SK-N-SH treated with all-trans-retinoic acid at 6 μM for 48 hours (cell line): ENCODE measurements at regions not wholly inside any gene's neighbourhood (a gene's known extent, or its start where the extent isn't known, plus 50 kb on each side); places are given as distances from the start of the nearest gene placed in this dataset.

Source experiments
- ATAC-seq: fragments of 200-7000 bp; cut with Tn5 transposase; 3 replicates; pipeline ENCODE4 v1.9.1; 2020; ENCODE audit warnings: mild to moderate bottlenecking, moderate library complexity
- ARNTL ChIP-seq: fragments of 450-650 bp; formaldehyde crosslinking; IDR thresholded peaks from 2 replicates; pipeline ENCODE4 v1.5.0; 2020; ENCODE audit warnings: low read depth, mild to moderate bottlenecking, moderate library complexity, borderline replicate concordance
- BACH2 ChIP-seq: fragments of 250-450 bp; sonication (Bioruptor Pico); IDR thresholded peaks from 2 replicates; pipeline ENCODE4 v1.9.0; 2021; ENCODE audit warnings: mild to moderate bottlenecking, borderline replicate concordance
- CSDC2 ChIP-seq: fragments of 250-450 bp; sonication (Bioruptor Pico); IDR thresholded peaks from 2 replicates; pipeline ENCODE4 v1.5.0; 2020; ENCODE audit warnings: mild to moderate bottlenecking, moderate library complexity
- CSRNP3 ChIP-seq: fragments of 250-450 bp; sonication (Bioruptor Pico); IDR thresholded peaks from 2 replicates; pipeline ENCODE4 v1.5.1; 2021; ENCODE audit warnings: mild to moderate bottlenecking, moderate library complexity
- ESRRG ChIP-seq: fragments of 250-450 bp; sonication (Bioruptor Pico); IDR thresholded peaks from 2 replicates; pipeline ENCODE4 v1.6.1; 2021; ENCODE audit warnings: mild to moderate bottlenecking
- GLIS3 ChIP-seq: fragments of 250-450 bp; sonication (Bioruptor Pico); IDR thresholded peaks from 2 replicates; pipeline ENCODE4 v1.5.0; 2020; ENCODE audit warnings: mild to moderate bottlenecking, moderate library complexity
- ISL1 ChIP-seq: fragments of 250-450 bp; sonication (Bioruptor Pico); IDR thresholded peaks from 2 replicates; pipeline ENCODE4 v2.1.2; 2022; ENCODE audit warnings: mild to moderate bottlenecking, moderate library complexity
- OSR1 ChIP-seq: fragments of 250-450 bp; sonication (Bioruptor Pico); IDR thresholded peaks from 2 replicates; pipeline ENCODE4 v1.8.0; 2022; ENCODE audit warnings: moderate library complexity, mild to moderate bottlenecking, inconsistent platforms
- POU6F1 ChIP-seq: fragments of 250-450 bp; sonication (Bioruptor Pico); IDR thresholded peaks from 2 replicates; pipeline ENCODE4 v1.8.0; 2021; ENCODE audit warnings: low read depth, mild to moderate bottlenecking, moderate library complexity, borderline replicate concordance
- PPARA ChIP-seq: fragments of 250-450 bp; sonication (Bioruptor Pico); IDR thresholded peaks from 2 replicates; pipeline ENCODE4 v1.5.0; 2020; ENCODE audit warnings: mild to moderate bottlenecking, borderline replicate concordance
- RARB ChIP-seq: fragments of 250-450 bp; sonication (Bioruptor Pico); IDR thresholded peaks from 2 replicates; pipeline ENCODE4 v1.8.0; 2021; ENCODE audit warnings: mild to moderate bottlenecking, moderate library complexity
- SNAI2 ChIP-seq: fragments of 250-450 bp; sonication (Bioruptor Pico); IDR thresholded peaks from 2 replicates; pipeline ENCODE4 v1.5.0; 2020; ENCODE audit warnings: mild to moderate bottlenecking, moderate library complexity
- TCF4 ChIP-seq: fragments of 250-450 bp; sonication (Bioruptor Pico); IDR thresholded peaks from 2 replicates; pipeline ENCODE4 v1.8.0; 2021; ENCODE audit warnings: mild to moderate bottlenecking, moderate library complexity, borderline replicate concordance
- TOX ChIP-seq: fragments of 250-450 bp; sonication (Bioruptor Pico); IDR thresholded peaks from 2 replicates; pipeline ENCODE4 v1.8.0; 2021; ENCODE audit warnings: mild to moderate bottlenecking, moderate library complexity, borderline replicate concordance
- TSHZ2 ChIP-seq: fragments of 250-450 bp; sonication (Bioruptor Pico); IDR thresholded peaks from 2 replicates; pipeline ENCODE4 v1.5.0; 2020; ENCODE audit warnings: mild to moderate bottlenecking, moderate library complexity
- ZC3H10 ChIP-seq: fragments of 250-450 bp; sonication (Bioruptor Pico); IDR thresholded peaks from 2 replicates; pipeline ENCODE4 v1.5.1; 2021; ENCODE audit warnings: mild to moderate bottlenecking, moderate library complexity
- ZFP3 ChIP-seq: fragments of 250-450 bp; sonication (Bioruptor Pico); IDR thresholded peaks from 2 replicates; pipeline ENCODE4 v1.5.0; 2020; ENCODE audit warnings: mild to moderate bottlenecking, moderate library complexity
- ZFP30 ChIP-seq: fragments of 450-650 bp; formaldehyde crosslinking; IDR thresholded peaks from 2 replicates; pipeline ENCODE4 v1.5.0; 2022; ENCODE audit warnings: mild to moderate bottlenecking, moderate library complexity
- ZNF565 ChIP-seq: fragments of 450-650 bp; formaldehyde crosslinking; conservative IDR thresholded peaks from 2 replicates; pipeline ENCODE4 v1.5.0; 2020; ENCODE audit warnings: low read depth, mild to moderate bottlenecking, moderate library complexity
- ZNF8 ChIP-seq: fragments of 450-650 bp; formaldehyde crosslinking; IDR thresholded peaks from 2 replicates; pipeline ENCODE4 v1.5.0; 2020; ENCODE audit warnings: mild to moderate bottlenecking, moderate library complexity
- TF ChIP-seq, protein P1 (sequence below): fragments of 250-450 bp; sonication (Bioruptor Pico); IDR thresholded peaks from 2 replicates; pipeline ENCODE4 v1.5.1; 2020; ENCODE audit warnings: low read depth, mild to moderate bottlenecking, moderate library complexity

DNA sequence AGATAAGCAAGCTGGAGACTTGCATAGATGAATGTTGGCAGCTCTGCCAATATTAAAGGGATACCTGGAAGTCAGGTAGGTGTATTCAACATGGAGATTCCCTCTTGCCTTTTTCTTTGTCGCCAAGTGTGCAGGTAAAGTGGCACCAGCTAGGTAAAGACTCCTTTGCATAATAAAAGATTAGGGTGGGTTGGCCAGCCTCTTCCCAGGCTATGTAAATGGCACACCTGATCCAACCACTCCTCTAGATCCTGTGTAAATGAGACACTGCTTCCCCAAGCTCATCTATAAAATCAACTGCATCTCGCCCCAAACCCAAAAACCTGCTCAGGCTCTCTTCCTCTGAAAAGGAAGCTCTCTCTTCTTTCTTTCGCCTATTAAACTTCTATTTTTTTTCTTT is 100.8 kb upstream of the DSCAM start:
- ATAC-seq = no peak
- TF ChIP-seq SNAI2 (CRISPR knock-in tag) = no peak
- no peak for TF ChIP-seq OSR1 (CRISPR knock-in tag)
- TF ChIP-seq ISL1 (CRISPR knock-in tag) = no peak
- no peak for TF ChIP-seq ZFP3 (CRISPR knock-in tag)
- no peak for TF ChIP-seq POU6F1

- TF ChIP-seq TSHZ2 (CRISPR knock-in tag) = no peak
- no peak for TF ChIP-seq ISL1 (CRISPR knock-in tag)
- no peak for TF ChIP-seq GLIS3 (CRISPR knock-in tag)
- no peak for TF ChIP-seq OSR1 (CRISPR knock-in tag)
- TF ChIP-seq ZNF565 (CRISPR knock-in tag) = no peak
- TF ChIP-seq CSDC2 (CRISPR knock-in tag) = no peak
- no peak for TF ChIP-seq TCF4 (CRISPR knock-in tag)
- TF ChIP-seq RARB (CRISPR knock-in tag) = no peak
- TF ChIP-seq, protein P1, sequence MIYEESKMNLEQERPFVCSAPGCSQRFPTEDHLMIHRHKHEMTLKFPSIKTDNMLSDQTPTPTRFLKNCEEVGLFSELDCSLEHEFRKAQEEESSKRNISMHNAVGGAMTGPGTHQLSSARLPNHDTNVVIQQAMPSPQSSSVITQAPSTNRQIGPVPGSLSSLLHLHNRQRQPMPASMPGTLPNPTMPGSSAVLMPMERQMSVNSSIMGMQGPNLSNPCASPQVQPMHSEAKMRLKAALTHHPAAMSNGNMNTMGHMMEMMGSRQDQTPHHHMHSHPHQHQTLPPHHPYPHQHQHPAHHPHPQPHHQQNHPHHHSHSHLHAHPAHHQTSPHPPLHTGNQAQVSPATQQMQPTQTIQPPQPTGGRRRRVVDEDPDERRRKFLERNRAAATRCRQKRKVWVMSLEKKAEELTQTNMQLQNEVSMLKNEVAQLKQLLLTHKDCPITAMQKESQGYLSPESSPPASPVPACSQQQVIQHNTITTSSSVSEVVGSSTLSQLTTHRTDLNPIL (CRISPR knock-in tag) = no peak
- no peak for ATAC-seq
Measured at GRCh38 chr21:40950970-40951369, 104.0 kb upstream of the DSCAM start.

- ATAC-seq = no peak
- TF ChIP-seq ZFP3 (CRISPR knock-in tag) = no peak
- TF ChIP-seq SNAI2 (CRISPR knock-in tag) = no peak
- TF ChIP-seq RARB (CRISPR knock-in tag) = no peak
- no peak for TF ChIP-seq CSRNP3
- TF ChIP-seq PPARA = no peak
- TF ChIP-seq ZC3H10 (CRISPR knock-in tag) = no peak
- TF ChIP-seq, all 23 proteins: peak for 0
Measured at GRCh38 chr21:40952551-40953323, 105.8 kb upstream of the DSCAM start.

DNA sequence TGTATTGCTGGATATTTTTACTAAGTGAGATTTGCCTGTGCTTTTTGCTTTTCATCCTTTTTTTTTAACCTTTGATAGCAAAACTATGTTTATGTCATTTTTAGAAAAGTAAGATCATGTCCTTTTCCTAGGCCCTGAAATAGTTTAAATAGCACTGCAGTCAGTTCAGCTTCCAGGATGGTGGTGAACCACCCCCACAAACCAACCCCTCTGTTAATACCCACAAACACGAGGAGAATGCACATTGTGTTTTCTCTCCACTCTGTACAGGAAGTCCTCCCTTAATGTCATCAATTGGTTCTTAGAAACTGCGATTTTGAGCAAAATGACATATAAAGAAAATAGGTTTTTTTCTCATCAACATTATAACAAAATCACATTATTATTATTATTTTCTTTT is 117.7 kb upstream of the DSCAM start:
- TF ChIP-seq PPARA (no peak), TCF4 (CRISPR knock-in tag) (no peak), POU6F1 (no peak), ISL1 (CRISPR knock-in tag) (no peak), CSRNP3 (no peak), ZFP3 (CRISPR knock-in tag) (no peak), SNAI2 (CRISPR knock-in tag) (no peak), ESRRG (CRISPR knock-in tag) (no peak), ARNTL (CRISPR knock-in tag) (no peak), CSDC2 (CRISPR knock-in tag) (no peak), GLIS3 (CRISPR knock-in tag) (no peak), ZNF8 (CRISPR knock-in tag) (no peak), OSR1 (CRISPR knock-in tag) (no peak), BACH2 (CRISPR knock-in tag) (no peak), TOX (CRISPR knock-in tag) (no peak), ZFP30 (CRISPR knock-in tag) (no peak), RARB (CRISPR knock-in tag) (no peak)
- TF ChIP-seq, protein P1 (CRISPR knock-in tag) = no peak
- ATAC-seq = no peak
